Adipose tissue (tissue), 3 donors: ENCODE measurements at regions not wholly inside any gene's neighbourhood (a gene's known extent, or its start where the extent isn't known, plus 50 kb on each side); places are given as distances from the start of the nearest gene placed in this dataset.

Source experiments
- H3K27ac ChIP-seq: one replicate; pipeline ENCODE4 v1.5.1; 2013; ENCODE audit warnings: low read depth, low read length
- WGBS, 3 donors: extraction: QIAGEN DNeasy Blood & Tissue Kit; methylation state at CpG; one replicate each; pipeline ENCODE4 v1.1.7; 2013; 5-methylcytosine and 5-hydroxymethylcytosine counted together
- donor health status: healthy with polysubstance abuse.
- donor health status: Bipolar disorder and iron deficiency.
- donor health status: healthy.

DNA sequence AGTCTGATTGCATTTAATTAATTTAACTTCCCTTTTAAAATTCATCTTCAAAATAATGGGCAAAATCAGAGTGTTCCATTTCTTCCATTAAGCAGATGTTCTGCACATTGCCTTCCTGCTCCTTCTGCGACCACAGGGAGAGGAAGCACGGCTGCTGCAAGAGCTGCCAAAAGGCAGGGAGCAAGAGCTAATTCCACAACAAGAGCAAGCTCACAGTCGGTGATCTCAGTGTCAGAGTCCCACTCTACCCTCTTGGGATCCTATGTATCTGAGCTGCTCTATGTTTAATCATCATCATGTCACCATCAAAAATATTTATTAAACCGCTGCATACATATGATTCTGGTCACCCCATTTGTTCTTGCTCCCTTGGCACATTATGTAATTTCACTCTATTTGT lies 255.3 kb upstream of the CAMK1G start:
- H3K27ac ChIP-seq = no peak overlapping the region
- WGBS, 3 donors = 34 to 60% (median 35%) methylated on average over 4 of the region's 4 CpGs

DNA sequence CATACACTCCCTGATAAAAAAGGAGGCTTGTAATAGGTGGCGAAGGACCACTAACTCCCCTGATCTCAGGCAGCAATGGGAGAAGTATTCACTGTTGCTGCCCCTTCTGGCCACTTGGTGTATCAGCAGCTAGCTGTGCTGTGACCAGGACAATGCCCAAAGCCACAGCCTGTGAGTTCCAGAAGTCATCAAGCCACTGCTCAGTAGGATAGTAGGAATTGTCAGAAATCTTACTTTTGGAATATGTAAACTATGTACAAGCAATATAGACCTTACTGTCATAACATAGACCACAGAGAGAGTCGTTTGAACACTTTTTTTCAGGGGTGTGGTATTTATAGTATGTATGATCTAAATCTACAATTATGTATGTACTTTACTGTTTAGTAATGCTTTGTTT lies 248.3 kb upstream of the CAMK1G start:
- WGBS, 3 donors = 32 to 72% (median 64%) methylated on average over 2 of the region's 2 CpGs

DNA sequence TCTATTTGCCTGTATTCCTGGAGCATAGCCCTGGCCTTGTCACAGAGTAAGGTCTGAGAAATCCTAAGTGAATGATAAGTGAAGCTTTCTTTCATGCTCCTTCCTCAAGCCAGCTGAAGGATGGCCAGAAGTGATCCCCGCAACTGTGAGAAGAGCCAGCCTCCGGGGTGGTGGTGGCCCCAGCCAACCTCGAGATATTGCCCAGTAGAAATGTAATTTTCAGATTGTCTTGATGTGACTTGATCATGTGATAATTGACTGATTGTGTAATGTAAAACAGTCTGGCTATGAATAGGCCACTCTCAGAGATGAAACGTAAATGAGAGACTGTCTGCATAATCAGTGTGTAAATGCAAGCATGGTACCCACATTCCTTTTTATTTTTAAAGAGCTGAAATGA lies 242.4 kb upstream of the CAMK1G start:
- WGBS, 3 donors = 49 to 72% (median 62%) methylated on average over 4 of the region's 4 CpGs
- no peak overlapping the region for H3K27ac ChIP-seq

More for the DNA sequence above, 248.3 kb upstream of the CAMK1G start:
- H3K27ac ChIP-seq = no peak overlapping the region

GRCh38 chr1:209341673-209342420 lies 241.7 kb upstream of the CAMK1G start:
- H3K27ac ChIP-seq = no peak overlapping the region
- 36 to 84% (median 79%) methylated on average over 8 of the region's 8 CpGs for WGBS, 3 donors

DNA sequence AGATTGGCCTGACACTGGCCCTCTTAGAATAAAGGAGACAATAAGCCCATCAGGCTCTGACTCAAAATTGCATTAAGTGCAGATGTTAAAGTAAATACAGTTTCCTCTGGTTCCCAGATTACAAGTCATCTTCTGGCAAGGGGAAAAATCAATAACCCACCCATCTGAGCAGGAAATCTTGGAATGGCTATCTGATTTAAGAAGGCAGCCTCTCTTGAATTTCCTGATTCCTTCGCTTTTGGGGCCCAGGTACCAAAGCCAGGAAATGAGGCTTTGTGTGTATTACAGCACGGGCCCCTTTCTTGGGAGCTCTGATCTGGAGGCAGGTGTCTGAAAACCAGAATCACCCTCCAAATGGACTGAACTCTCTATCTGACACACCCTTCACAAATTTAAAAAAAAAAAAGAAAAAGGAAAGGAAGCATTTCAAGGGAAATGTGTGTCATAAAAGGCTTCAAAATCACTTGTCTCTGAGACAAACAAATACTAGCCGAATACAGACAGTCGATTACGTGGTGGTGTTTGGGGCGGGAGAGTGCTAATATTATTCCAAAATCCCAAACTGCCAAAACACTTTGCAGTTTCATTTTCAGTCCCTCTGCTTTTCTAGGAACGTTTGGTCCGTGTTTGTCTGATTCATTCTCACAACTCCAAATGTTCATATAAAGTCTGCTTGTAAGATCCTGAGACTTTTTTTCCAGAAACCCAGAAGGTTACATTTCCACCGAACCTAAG lies 240.9 kb upstream of the CAMK1G start:
- H3K27ac ChIP-seq = no peak overlapping the region
- 55 to 66% (median 55%) methylated on average over 9 of the region's 9 CpGs for WGBS, 3 donors

GRCh38 chr1:209343511-209343910 lies 240.0 kb upstream of the CAMK1G start:
- 85 to 87% (median 87%) methylated on average over 4 of the region's 4 CpGs for WGBS, 3 donors
- no peak overlapping the region for H3K27ac ChIP-seq

DNA sequence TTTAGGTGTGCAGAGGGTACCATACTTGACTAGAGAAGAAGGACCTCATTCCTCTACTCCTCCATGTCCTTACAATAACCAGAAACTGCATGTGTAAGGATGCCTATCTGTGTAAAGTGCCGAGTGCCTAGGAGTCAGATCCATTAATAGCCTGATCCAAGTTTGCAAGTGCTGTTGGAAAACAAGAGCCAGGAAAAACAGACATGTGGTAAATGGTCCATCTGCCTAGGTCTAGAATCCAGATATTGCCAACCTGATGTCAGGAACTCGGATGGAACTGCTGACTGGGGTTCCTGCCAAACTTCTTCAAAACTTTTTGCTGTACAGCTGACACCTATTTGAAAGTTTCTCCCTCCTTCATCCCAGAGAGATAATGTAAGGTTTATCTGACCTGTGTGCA lies 239.4 kb upstream of the CAMK1G start:
- 71 to 77% (median 72%) methylated on average over 2 of the region's 2 CpGs for WGBS, 3 donors
- no peak overlapping the region for H3K27ac ChIP-seq

DNA sequence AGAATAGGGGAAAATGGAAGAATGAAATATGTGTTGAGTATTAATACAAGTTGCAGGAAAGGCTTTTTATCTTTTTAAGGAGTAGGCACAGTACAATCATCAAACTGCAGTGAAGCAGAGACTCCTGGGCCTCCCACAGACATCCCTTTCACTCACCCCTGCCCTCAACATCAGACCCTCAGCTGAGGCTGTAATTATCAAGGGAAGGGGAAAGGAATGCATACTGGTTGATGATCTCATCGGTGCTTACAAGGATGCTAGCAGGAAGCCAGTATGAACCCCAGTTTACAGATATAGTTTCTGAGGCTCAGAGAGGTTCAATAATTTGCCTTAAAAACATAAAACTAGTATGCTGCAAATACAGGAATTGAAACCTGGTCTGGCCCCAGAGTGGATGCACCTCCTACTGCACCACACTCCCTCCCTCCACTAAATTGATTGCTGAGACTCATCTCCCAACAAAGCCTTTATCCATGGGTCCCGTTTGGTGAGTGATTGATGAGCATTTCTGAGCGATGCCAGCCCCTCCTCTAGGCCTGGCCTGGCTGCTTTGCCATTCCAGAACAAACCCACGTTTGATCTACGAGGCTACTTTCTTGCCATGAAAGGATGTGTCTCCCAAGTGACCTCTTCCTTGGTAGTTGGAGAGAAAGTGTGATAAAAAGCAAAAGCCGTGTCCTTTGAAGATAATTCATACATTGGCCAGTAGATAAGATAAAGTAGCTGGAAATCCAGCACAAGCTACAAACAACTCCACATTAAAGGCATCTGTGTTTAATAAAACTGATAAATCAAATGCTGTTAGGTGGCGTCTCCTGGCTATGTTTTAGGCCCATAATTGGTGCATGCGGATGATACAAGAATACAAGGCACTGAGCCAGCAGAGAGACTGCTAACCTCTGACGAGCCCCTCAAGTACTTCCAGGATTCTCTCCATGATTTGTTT lies 233.9 kb upstream of the CAMK1G start:
- no peak overlapping the region for H3K27ac ChIP-seq
- 45 to 55% (median 47%) methylated on average over 9 of the region's 9 CpGs for WGBS, 3 donors

GRCh38 chr1:209353053-209353452 lies 230.5 kb upstream of the CAMK1G start:
- no peak overlapping the region for H3K27ac ChIP-seq
- WGBS, 3 donors = 69 to 84% (median 83%) methylated on average over 3 of the region's 3 CpGs

- no peak overlapping the region for H3K27ac ChIP-seq
- 33 to 51% (median 45%) methylated on average over 20 of the region's 20 CpGs for WGBS, 3 donors
Measured at GRCh38 chr1:209354111-209354839, 229.2 kb upstream of the CAMK1G start.

DNA sequence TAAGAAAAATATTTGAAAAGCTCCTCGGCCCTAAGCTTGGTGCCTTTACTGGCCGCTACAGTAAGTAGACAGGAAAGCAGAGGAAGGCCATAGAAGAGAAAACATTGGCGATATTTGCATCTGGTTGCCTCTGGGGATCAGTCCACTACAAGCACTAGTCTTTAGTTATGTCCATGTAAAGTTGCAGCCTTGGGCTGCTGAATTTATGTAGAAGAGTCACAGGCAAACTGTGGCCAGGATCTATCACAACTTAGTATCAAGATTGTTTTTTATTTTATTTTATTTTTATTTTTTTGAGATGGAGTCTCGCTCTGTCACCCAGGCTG lies 228.7 kb upstream of the CAMK1G start:
- 77 to 88% (median 82%) methylated on average over 4 of the region's 4 CpGs for WGBS, 3 donors
- no peak overlapping the region for H3K27ac ChIP-seq

GRCh38 chr1:209355415-209355814 lies 228.1 kb upstream of the CAMK1G start:
- 66 to 82% (median 74%) methylated on average over 4 of the region's 4 CpGs for WGBS, 3 donors
- H3K27ac ChIP-seq = no peak overlapping the region

DNA sequence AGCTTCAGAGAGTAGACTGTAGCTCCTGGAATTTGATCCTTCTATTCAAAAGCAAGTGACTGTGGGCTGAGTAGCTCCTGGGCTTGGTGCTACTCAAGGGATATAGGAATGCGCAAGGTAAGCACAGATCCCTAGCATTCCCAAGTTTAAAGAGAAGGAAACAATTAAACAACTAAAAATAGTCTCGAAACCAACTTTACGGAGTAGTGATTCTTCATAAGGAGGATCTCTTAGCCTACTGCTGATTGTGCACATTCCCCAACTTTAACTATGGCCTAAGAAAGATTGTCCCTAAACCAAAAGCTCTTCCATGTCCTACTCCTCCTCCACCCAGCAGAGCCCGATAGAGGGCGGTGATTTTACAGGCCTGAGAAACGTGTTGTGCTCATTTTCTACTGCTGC lies 226.5 kb upstream of the CAMK1G start:
- H3K27ac ChIP-seq = no peak overlapping the region
- 87 to 91% (median 90%) methylated on average over 6 of the region's 6 CpGs for WGBS, 3 donors

DNA sequence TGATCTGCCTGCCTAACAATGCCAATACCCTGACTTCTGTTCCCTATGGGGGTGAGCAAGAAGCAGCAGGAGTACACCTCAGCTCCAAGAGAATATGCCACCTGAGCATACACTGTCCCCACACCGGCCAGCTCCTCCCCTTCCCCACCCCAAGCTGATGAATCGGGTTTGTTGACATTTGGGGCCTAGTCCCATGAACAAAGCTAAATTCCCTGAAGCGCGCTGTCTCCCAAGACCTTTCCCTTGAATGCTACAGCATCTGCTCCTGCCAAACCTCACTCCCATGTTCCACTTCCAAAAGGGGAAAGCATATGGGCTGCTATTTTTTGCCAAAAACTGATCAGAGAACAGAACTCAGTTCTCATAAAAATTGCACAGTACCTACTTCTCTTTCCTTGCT lies 220.4 kb upstream of the CAMK1G start:
- 63 to 79% (median 68%) methylated on average over 4 of the region's 4 CpGs for WGBS, 3 donors

DNA sequence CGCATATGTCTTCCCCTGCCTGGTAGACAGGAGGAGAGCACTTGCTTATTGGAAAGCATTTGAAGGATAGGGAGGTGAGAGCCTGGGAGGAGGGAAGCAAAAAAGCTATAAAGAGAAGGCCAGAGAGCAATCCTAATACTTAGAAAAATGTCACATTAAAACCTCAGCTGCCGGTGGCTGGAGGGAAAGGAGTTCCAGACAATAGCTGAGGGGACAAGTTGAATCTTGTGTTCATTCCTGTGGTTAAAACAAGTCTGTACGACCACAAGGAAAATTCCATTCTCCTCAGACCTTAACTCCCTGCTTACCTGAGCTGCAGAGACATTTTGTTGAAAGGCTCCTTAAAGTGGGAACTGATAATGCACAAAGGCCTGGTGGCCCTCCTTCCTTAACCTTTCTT lies 218.8 kb upstream of the CAMK1G start:
- no peak overlapping the region for H3K27ac ChIP-seq
- WGBS, 3 donors = 76 to 89% (median 87%) methylated on average over 3 of the region's 3 CpGs

More for the DNA sequence above, 220.4 kb upstream of the CAMK1G start:
- H3K27ac ChIP-seq = no peak overlapping the region

- WGBS, 3 donors = 81 to 88% (median 85%) methylated on average over 7 of the region's 7 CpGs
- H3K27ac ChIP-seq = no peak overlapping the region
Measured at GRCh38 chr1:209367061-209367772, 216.3 kb upstream of the CAMK1G start.

- WGBS, 3 donors = 48 to 70% (median 49%) methylated on average over 8 of the region's 8 CpGs
- no peak overlapping the region for H3K27ac ChIP-seq
Measured at GRCh38 chr1:209368864-209369598, 214.5 kb upstream of the CAMK1G start.
